ENCODE measurements at regions not wholly inside any gene's neighbourhood (a gene's known extent, or its start where the extent isn't known, plus 50 kb on each side); places are given as distances from the start of the nearest gene placed in this dataset.
"Not testable (repeated sequence)": the region's sequence is repeated elsewhere in the genome, so short reads cannot be mapped to it uniquely, and the experiment has no call there.

DNA sequence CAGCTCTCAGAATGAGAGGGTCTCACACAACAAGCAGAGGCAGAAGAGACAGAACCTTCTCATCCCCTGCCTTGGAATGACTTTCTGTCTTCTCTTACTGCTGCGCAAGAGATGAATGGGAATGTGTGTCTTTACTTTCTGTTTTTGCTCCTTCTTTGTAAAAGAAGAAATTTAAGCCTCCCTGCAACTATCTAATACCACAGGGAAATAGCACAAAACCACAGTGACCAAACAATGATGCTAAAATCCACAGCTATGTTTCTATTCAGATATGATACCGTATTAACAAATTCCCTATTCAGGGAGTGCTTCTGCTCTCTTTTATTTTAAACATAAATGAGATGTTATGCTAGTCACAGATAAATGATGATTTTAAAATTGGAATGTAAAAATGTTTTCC is 173.8 kb upstream of the RAI2 start:
- TF ChIP-seq, protein P1, sequence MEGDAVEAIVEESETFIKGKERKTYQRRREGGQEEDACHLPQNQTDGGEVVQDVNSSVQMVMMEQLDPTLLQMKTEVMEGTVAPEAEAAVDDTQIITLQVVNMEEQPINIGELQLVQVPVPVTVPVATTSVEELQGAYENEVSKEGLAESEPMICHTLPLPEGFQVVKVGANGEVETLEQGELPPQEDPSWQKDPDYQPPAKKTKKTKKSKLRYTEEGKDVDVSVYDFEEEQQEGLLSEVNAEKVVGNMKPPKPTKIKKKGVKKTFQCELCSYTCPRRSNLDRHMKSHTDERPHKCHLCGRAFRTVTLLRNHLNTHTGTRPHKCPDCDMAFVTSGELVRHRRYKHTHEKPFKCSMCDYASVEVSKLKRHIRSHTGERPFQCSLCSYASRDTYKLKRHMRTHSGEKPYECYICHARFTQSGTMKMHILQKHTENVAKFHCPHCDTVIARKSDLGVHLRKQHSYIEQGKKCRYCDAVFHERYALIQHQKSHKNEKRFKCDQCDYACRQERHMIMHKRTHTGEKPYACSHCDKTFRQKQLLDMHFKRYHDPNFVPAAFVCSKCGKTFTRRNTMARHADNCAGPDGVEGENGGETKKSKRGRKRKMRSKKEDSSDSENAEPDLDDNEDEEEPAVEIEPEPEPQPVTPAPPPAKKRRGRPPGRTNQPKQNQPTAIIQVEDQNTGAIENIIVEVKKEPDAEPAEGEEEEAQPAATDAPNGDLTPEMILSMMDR (IDR thresholded peaks at IDR 0.05; ENCODE audit: unreplicated experiment) = no peak
- intact Hi-C loops (cut with micrococcal nuclease; ENCODE audit: unreplicated experiment) = no loop called here
- DNase-seq = no peak
- Mint-ChIP-seq H3K4me1 (ENCODE audit: low read depth, unreplicated experiment) (no peaks in the 10 kb centered on the region), H3K4me3 (ENCODE audit: low read depth, unreplicated experiment) (no peak overlapping the region), H3K27ac (ENCODE audit: unreplicated experiment) (no peak overlapping the region), H3K36me3 (ENCODE audit: insufficient read depth, unreplicated experiment) (no peaks in the 10 kb centered on the region), H3K9me3 (ENCODE audit: low read depth, unreplicated experiment) (no peaks in the 10 kb centered on the region), H3K27me3 (ENCODE audit: unreplicated experiment) (peaks cover 70% of the 10 kb centered on the region)
- CTCF ChIA-PET = no interaction called here
- BruUV-seq (replicated peaks) = no TSS peak

- TF ChIP-seq, protein P1 (IDR thresholded peaks at IDR 0.05; ENCODE audit: unreplicated experiment) = no peak
- H3K4me1 Mint-ChIP-seq (ENCODE audit: low read depth, unreplicated experiment) = no peaks in the 10 kb centered on the region
- H3K27me3 Mint-ChIP-seq (ENCODE audit: unreplicated experiment) = peaks cover 68% of the 10 kb centered on the region
- no peak for DNase-seq
- CTCF ChIA-PET = no interaction called here
- no peaks in the 10 kb centered on the region for H3K36me3 Mint-ChIP-seq (ENCODE audit: insufficient read depth, unreplicated experiment)
- H3K27ac Mint-ChIP-seq (ENCODE audit: unreplicated experiment) = no peak overlapping the region
- no peak overlapping the region for H3K4me3 Mint-ChIP-seq (ENCODE audit: low read depth, unreplicated experiment)
- no peaks in the 10 kb centered on the region for H3K9me3 Mint-ChIP-seq (ENCODE audit: low read depth, unreplicated experiment)
- no TSS peak for BruUV-seq (replicated peaks)
- intact Hi-C loops (cut with micrococcal nuclease; ENCODE audit: unreplicated experiment) = no loop called here
Measured at GRCh38 chrX:18034504-18034903, 173.4 kb upstream of the RAI2 start.

GRCh38 chrX:18032486-18033221 is 171.6 kb upstream of the RAI2 start:
- no peaks in the 10 kb centered on the region for H3K4me1 Mint-ChIP-seq (ENCODE audit: low read depth, unreplicated experiment)
- H3K27me3 Mint-ChIP-seq (ENCODE audit: unreplicated experiment) = peaks cover 68% of the 10 kb centered on the region
- CTCF ChIA-PET = no interaction called here
- no peaks in the 10 kb centered on the region for H3K36me3 Mint-ChIP-seq (ENCODE audit: insufficient read depth, unreplicated experiment)
- BruUV-seq (replicated peaks) = no TSS peak
- DNase-seq = no peak
- TF ChIP-seq, protein P1 (IDR thresholded peaks at IDR 0.05; ENCODE audit: unreplicated experiment) = no peak
- intact Hi-C loops (cut with micrococcal nuclease; ENCODE audit: unreplicated experiment) = no loop called here
- no peak overlapping the region for H3K27ac Mint-ChIP-seq (ENCODE audit: unreplicated experiment)
- no peaks in the 10 kb centered on the region for H3K9me3 Mint-ChIP-seq (ENCODE audit: low read depth, unreplicated experiment)
- H3K4me3 Mint-ChIP-seq (ENCODE audit: low read depth, unreplicated experiment) = no peak overlapping the region

GRCh38 chrX:18031726-18032375 is 170.8 kb upstream of the RAI2 start:
- TF ChIP-seq, protein P1 (IDR thresholded peaks at IDR 0.05; ENCODE audit: unreplicated experiment) = no peak
- intact Hi-C loops (cut with micrococcal nuclease; ENCODE audit: unreplicated experiment) = no loop called here
- CTCF ChIA-PET = no interaction called here
- BruUV-seq (replicated peaks) = no TSS peak
- no peaks in the 10 kb centered on the region for H3K36me3 Mint-ChIP-seq (ENCODE audit: insufficient read depth, unreplicated experiment)
- no peak for DNase-seq
- no peaks in the 10 kb centered on the region for H3K9me3 Mint-ChIP-seq (ENCODE audit: low read depth, unreplicated experiment)
- no peak overlapping the region for H3K4me3 Mint-ChIP-seq (ENCODE audit: low read depth, unreplicated experiment)
- no peak overlapping the region for H3K27ac Mint-ChIP-seq (ENCODE audit: unreplicated experiment)
- H3K27me3 Mint-ChIP-seq (ENCODE audit: unreplicated experiment) = peaks cover 68% of the 10 kb centered on the region
- H3K4me1 Mint-ChIP-seq (ENCODE audit: low read depth, unreplicated experiment) = no peaks in the 10 kb centered on the region

- H3K9me3 Mint-ChIP-seq (ENCODE audit: low read depth, unreplicated experiment); intact Hi-C loops (cut with micrococcal nuclease; ENCODE audit: unreplicated experiment): not testable (repeated sequence)
Measured at GRCh38 chrX:18030656-18031055, 169.6 kb upstream of the RAI2 start.

More at GRCh38 chrX:18030656-18031055, 169.6 kb upstream of the RAI2 start:
- H3K27me3 Mint-ChIP-seq (ENCODE audit: unreplicated experiment) = peaks cover 73% of the 10 kb centered on the region
- H3K36me3 Mint-ChIP-seq (ENCODE audit: insufficient read depth, unreplicated experiment); H3K4me1 Mint-ChIP-seq (ENCODE audit: low read depth, unreplicated experiment); DNase-seq; H3K27ac Mint-ChIP-seq (ENCODE audit: unreplicated experiment); H3K4me3 Mint-ChIP-seq (ENCODE audit: low read depth, unreplicated experiment); BruUV-seq (replicated peaks); CTCF ChIA-PET: not testable (repeated sequence)

Data from Calu3 (cell line).